ENCODE measurements at regions not wholly inside any gene's neighbourhood (a gene's known extent, or its start where the extent isn't known, plus 50 kb on each side); places are given as distances from the start of the nearest gene placed in this dataset.

GRCh38 chr2:226607379-226607778, 192.2 kb downstream of the IRS1 start:
- no peaks in the 10 kb centered on the region for H3K79me2 ChIP-seq
- no peaks in the 10 kb centered on the region for H3K9me3 ChIP-seq (ENCODE audit: low read depth)
- no peak for DNase-seq (ENCODE audit: low spot score)
- H4K20me1 ChIP-seq (ENCODE audit: insufficient read depth, poor library complexity, severe bottlenecking) = no peaks in the 10 kb centered on the region
- H3K36me3 ChIP-seq (replicated peaks; ENCODE audit: insufficient read depth, low read depth) = no peaks in the 10 kb centered on the region
- H3K9me2 ChIP-seq (replicated peaks; ENCODE audit: insufficient read depth) = no peaks in the 10 kb centered on the region
- WGBS (ENCODE audit: low lambda C conversion rate, missing lambda C conversion rate) = 86% methylated on average over 4 of the region's 4 CpGs
- H3K27me3 ChIP-seq = no peaks in the 10 kb centered on the region
- no peaks in the 10 kb centered on the region for H3K4me1 ChIP-seq (ENCODE audit: insufficient read depth)
- no peak overlapping the region for H2AFZ ChIP-seq
- no peak overlapping the region for H3K4me2 ChIP-seq
- H3K27ac ChIP-seq = no peak overlapping the region
- no peak overlapping the region for H3K4me3 ChIP-seq
- no peak for TF ChIP-seq EZH2 (IDR thresholded peaks at IDR 0.05; ENCODE audit: borderline replicate concordance)
- TF ChIP-seq EZH2phosphoT487 (IDR thresholded peaks at IDR 0.05; ENCODE audit: low read depth, severe bottlenecking, unreplicated experiment) = no peak
- no peak for TF ChIP-seq CTCF (IDR thresholded peaks at IDR 0.05; ENCODE audit: poor library complexity)

- H2AFZ ChIP-seq = no peak overlapping the region
- no peak overlapping the region for H3K27ac ChIP-seq
- H4K20me1 ChIP-seq (ENCODE audit: insufficient read depth, poor library complexity, severe bottlenecking) = no peaks in the 10 kb centered on the region
- no peaks in the 10 kb centered on the region for H3K9me3 ChIP-seq (ENCODE audit: low read depth)
- WGBS (ENCODE audit: low lambda C conversion rate, missing lambda C conversion rate) = 98% methylated on average over 2 of the region's 2 CpGs
- no peaks in the 10 kb centered on the region for H3K27me3 ChIP-seq
- H3K79me2 ChIP-seq = no peaks in the 10 kb centered on the region
- no peak for DNase-seq (ENCODE audit: low spot score)
- no peaks in the 10 kb centered on the region for H3K9me2 ChIP-seq (replicated peaks; ENCODE audit: insufficient read depth)
- H3K4me3 ChIP-seq = no peak overlapping the region
- H3K4me1 ChIP-seq (ENCODE audit: insufficient read depth) = no peaks in the 10 kb centered on the region
- TF ChIP-seq EZH2 (IDR thresholded peaks at IDR 0.05; ENCODE audit: borderline replicate concordance) (no peak), EZH2phosphoT487 (IDR thresholded peaks at IDR 0.05; ENCODE audit: low read depth, severe bottlenecking, unreplicated experiment) (no peak)
- H3K36me3 ChIP-seq (replicated peaks; ENCODE audit: insufficient read depth, low read depth) = no peaks in the 10 kb centered on the region
- no peak overlapping the region for H3K4me2 ChIP-seq
These were observed 194.0 kb downstream of the IRS1 start for GRCh38 chr2:226605642-226606041.

- Histone ChIP-seq H3K9me3 (ENCODE audit: low read depth) (no peaks in the 10 kb centered on the region), H3K4me3 (no peak overlapping the region), H2AFZ (no peak overlapping the region), H3K27ac (no peak overlapping the region), H3K27me3 (no peaks in the 10 kb centered on the region), H3K79me2 (no peaks in the 10 kb centered on the region), H3K36me3 (replicated peaks; ENCODE audit: insufficient read depth, low read depth) (no peaks in the 10 kb centered on the region), H3K9me2 (replicated peaks; ENCODE audit: insufficient read depth) (no peaks in the 10 kb centered on the region), H3K4me1 (ENCODE audit: insufficient read depth) (no peaks in the 10 kb centered on the region), H4K20me1 (ENCODE audit: insufficient read depth, poor library complexity, severe bottlenecking) (no peaks in the 10 kb centered on the region), H3K4me2 (no peak overlapping the region)
- 96% methylated on average over 1 of the region's 1 CpG for WGBS (ENCODE audit: low lambda C conversion rate, missing lambda C conversion rate)
- DNase-seq (ENCODE audit: low spot score) = no peak
- TF ChIP-seq CTCF (IDR thresholded peaks at IDR 0.05; ENCODE audit: poor library complexity) (no peak), EZH2phosphoT487 (IDR thresholded peaks at IDR 0.05; ENCODE audit: low read depth, severe bottlenecking, unreplicated experiment) (no peak), EZH2 (IDR thresholded peaks at IDR 0.05; ENCODE audit: borderline replicate concordance) (no peak)
These were observed 196.0 kb downstream of the IRS1 start for GRCh38 chr2:226603606-226604005.

- H3K27me3 ChIP-seq = no peaks in the 10 kb centered on the region
- TF ChIP-seq EZH2phosphoT487 (IDR thresholded peaks at IDR 0.05; ENCODE audit: low read depth, severe bottlenecking, unreplicated experiment) (no peak), CTCF (IDR thresholded peaks at IDR 0.05; ENCODE audit: poor library complexity) (no peak), EZH2 (IDR thresholded peaks at IDR 0.05; ENCODE audit: borderline replicate concordance) (no peak)
- no peaks in the 10 kb centered on the region for H3K36me3 ChIP-seq (replicated peaks; ENCODE audit: insufficient read depth, low read depth)
- H3K4me2 ChIP-seq = no peak overlapping the region
- H3K9me2 ChIP-seq (replicated peaks; ENCODE audit: insufficient read depth) = no peaks in the 10 kb centered on the region
- H2AFZ ChIP-seq = no peak overlapping the region
- H4K20me1 ChIP-seq (ENCODE audit: insufficient read depth, poor library complexity, severe bottlenecking) = no peaks in the 10 kb centered on the region
- H3K9me3 ChIP-seq (ENCODE audit: low read depth) = no peaks in the 10 kb centered on the region
- H3K4me3 ChIP-seq = no peak overlapping the region
- WGBS (ENCODE audit: low lambda C conversion rate, missing lambda C conversion rate) = 75% methylated on average over 4 of the region's 4 CpGs
- H3K4me1 ChIP-seq (ENCODE audit: insufficient read depth) = no peaks in the 10 kb centered on the region
- no peaks in the 10 kb centered on the region for H3K79me2 ChIP-seq
- H3K27ac ChIP-seq = no peak overlapping the region
- no peak for DNase-seq (ENCODE audit: low spot score)
These were observed 197.5 kb downstream of the IRS1 start for GRCh38 chr2:226601881-226602662.

All from hepatocyte (in vitro differentiated cells).